Naive thymus-derived CD8-positive, alpha-beta T cell (primary cell): ENCODE measurements at regions not wholly inside any gene's neighbourhood (a gene's known extent, or its start where the extent isn't known, plus 50 kb on each side); places are given as distances from the start of the nearest gene placed in this dataset.
"Not testable (repeated sequence)": the region's sequence is repeated elsewhere in the genome, so short reads cannot be mapped to it uniquely, and the experiment has no call there.

Source experiments
- ATAC-seq, 2 donors: fragments of 150-1000 bp; cut with Tn5 transposase in 1 of 2; sonication (Bioruptor Pico), chemical (Tn5 transposase) in 1 of 2; 1 replicate in 1 of 2; 2 replicates in 1 of 2; pipeline ENCODE4 v1.10.0; 2021; ENCODE audit warnings: mild to moderate bottlenecking in 2 of 2, moderate library complexity in 2 of 2
- POLR2A ChIA-PET: fragments of 350-600 bp; sonication (Branson Sonifier 250); formaldehyde crosslinking; loops from one replicate; lab custom pipeline; 2021; ENCODE audit warnings: antibody characterized with exemption; lab: Charles Lee
- DNase-seq, 10 donors: peaks; one replicate each; pipeline versions ENCODE4 v3.0.0 to v3.0.0-alpha.2; 2020 to 2022
- H3K27ac Mint-ChIP-seq, 10 donors: one replicate each; pipeline ENCODE4 v1.8.0; 2020 to 2022; ENCODE audit warnings: mild to moderate bottlenecking in 10 of 10, mixed read lengths in 10 of 10, moderate library complexity in 4 of 10, inconsistent platforms in 1 of 10
- H3K27me3 Mint-ChIP-seq, 5 donors: one replicate each; pipeline ENCODE4 v1.8.0; 2021 to 2022; ENCODE audit warnings: mixed read lengths in 5 of 5
- H3K36me3 Mint-ChIP-seq, 3 donors: one replicate each; pipeline ENCODE4 v1.8.0; 2020 to 2022; ENCODE audit warnings: mixed read lengths in 3 of 3, mild to moderate bottlenecking in 2 of 3, inconsistent platforms in 1 of 3
- H3K4me1 Mint-ChIP-seq, 4 donors: one replicate each; pipeline ENCODE4 v1.8.0; 2021 to 2022; ENCODE audit warnings: mixed read lengths in 4 of 4
- H3K4me3 Mint-ChIP-seq, 10 donors: one replicate each; pipeline ENCODE4 v1.8.0; 2020 to 2022; ENCODE audit warnings: mild to moderate bottlenecking in 10 of 10, mixed read lengths in 10 of 10, moderate library complexity in 6 of 10, inconsistent platforms in 1 of 10
- H3K9me3 Mint-ChIP-seq, 9 donors: one replicate each; pipeline ENCODE4 v1.8.0; 2020 to 2022; ENCODE audit warnings: mixed read lengths in 9 of 9, mild to moderate bottlenecking in 3 of 9, inconsistent platforms in 1 of 9, moderate library complexity in 1 of 9

DNA sequence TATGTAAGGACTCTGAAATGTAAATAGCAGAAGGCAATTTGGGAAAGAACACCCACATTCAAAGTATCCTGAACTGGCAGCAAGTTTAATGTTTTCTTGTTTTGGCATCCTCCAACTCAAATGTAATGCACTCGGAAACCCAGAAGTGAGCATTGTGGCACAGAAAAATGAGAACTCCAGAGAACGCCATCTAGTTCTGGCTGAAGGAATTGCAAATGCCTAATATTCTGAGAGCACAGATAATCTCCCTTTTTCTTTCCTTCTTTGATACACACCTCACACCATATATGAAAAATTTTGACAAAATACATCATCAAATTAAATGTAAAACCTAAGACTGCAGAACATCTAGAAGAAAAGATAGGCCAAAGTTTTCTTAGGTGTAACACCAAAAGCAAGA lies 52.1 kb downstream of the PWWP3B start:
- ATAC-seq, result no peak
- no peaks in the 10 kb centered on the region for H3K4me1 Mint-ChIP-seq
- H3K27ac Mint-ChIP-seq, result no peak overlapping the region
- no peaks in the 10 kb centered on the region for H3K36me3 Mint-ChIP-seq
- H3K9me3 Mint-ChIP-seq, result peaks cover 0 to 5% (median 0%) of the 10 kb centered on the region in 9 donors
- POLR2A ChIA-PET, result no interaction called here
- no peak for DNase-seq
- H3K27me3 Mint-ChIP-seq, result no peaks in the 10 kb centered on the region
- H3K4me3 Mint-ChIP-seq, result no peak overlapping the region

- POLR2A ChIA-PET, result no interaction called here
- Mint-ChIP-seq H3K4me3 (no peak overlapping the region), H3K27ac (no peak overlapping the region), H3K9me3 (peaks cover 0 to 3% (median 0%) of the 10 kb centered on the region in 9 donors), H3K4me1 (no peaks in the 10 kb centered on the region), H3K36me3 (no peaks in the 10 kb centered on the region), H3K27me3 (no peaks in the 10 kb centered on the region)
- ATAC-seq (no peak), DNase-seq (no peak)
These were observed 75.3 kb downstream of the PWWP3B start for GRCh38 chrX:106243376-106243775.

GRCh38 chrX:106246511-106246910 lies 78.4 kb downstream of the PWWP3B start:
- Mint-ChIP-seq H3K27me3 (no peaks in the 10 kb centered on the region), H3K36me3 (no peaks in the 10 kb centered on the region), H3K9me3 (peaks cover 0 to 3% (median 0%) of the 10 kb centered on the region in 9 donors), H3K4me1 (no peaks in the 10 kb centered on the region), H3K4me3 (no peak overlapping the region), H3K27ac (no peak overlapping the region)
- no peak for DNase-seq
- POLR2A ChIA-PET, result no interaction called here
- no peak for ATAC-seq

GRCh38 chrX:106247162-106247561 lies 79.1 kb downstream of the PWWP3B start:
- ATAC-seq (no peak), DNase-seq (no peak)
- Mint-ChIP-seq H3K9me3 (peaks cover 0 to 3% (median 0%) of the 10 kb centered on the region in 9 donors), H3K27ac (no peak overlapping the region), H3K4me3 (no peak overlapping the region), H3K4me1 (no peaks in the 10 kb centered on the region), H3K36me3 (no peaks in the 10 kb centered on the region), H3K27me3 (no peaks in the 10 kb centered on the region)
- POLR2A ChIA-PET, result no interaction called here

GRCh38 chrX:106249706-106250379 lies 81.7 kb downstream of the PWWP3B start:
- Mint-ChIP-seq H3K4me1 (no peaks in the 10 kb centered on the region), H3K9me3 (peaks cover 0 to 3% (median 0%) of the 10 kb centered on the region in 9 donors), H3K4me3 (no peak overlapping the region), H3K27me3 (no peaks in the 10 kb centered on the region), H3K27ac (no peak overlapping the region), H3K36me3 (no peaks in the 10 kb centered on the region)
- ATAC-seq, result no peak
- POLR2A ChIA-PET, result no interaction called here
- no peak for DNase-seq

DNA sequence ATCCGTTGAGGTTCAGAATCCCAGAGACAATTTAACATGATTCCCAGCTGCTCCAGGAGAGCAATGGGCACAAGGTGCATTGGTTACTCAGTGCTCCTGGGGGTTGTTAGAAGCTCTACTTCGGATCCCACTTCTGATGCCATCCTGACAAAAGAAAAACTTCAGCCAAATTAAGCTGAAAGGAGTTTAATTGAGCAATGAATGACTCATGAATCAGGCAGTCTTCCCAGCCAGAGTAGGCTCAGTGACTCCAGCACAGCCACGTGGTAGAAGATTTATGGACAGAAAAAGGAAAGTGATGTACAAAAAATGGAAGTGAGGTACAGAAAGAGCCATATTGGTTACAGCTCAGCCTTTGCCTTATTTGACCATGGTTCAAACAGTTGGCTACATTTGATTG lies 95.7 kb downstream of the PWWP3B start:
- POLR2A ChIA-PET, result no interaction called here
- H3K9me3 Mint-ChIP-seq, result peaks cover 0 to 16% (median 0%) of the 10 kb centered on the region in 9 donors
- no peak overlapping the region for H3K4me3 Mint-ChIP-seq
- H3K4me1 Mint-ChIP-seq, result no peaks in the 10 kb centered on the region
- ATAC-seq (no peak), DNase-seq (no peak)
- H3K27me3 Mint-ChIP-seq, result no peaks in the 10 kb centered on the region
- no peaks in the 10 kb centered on the region for H3K36me3 Mint-ChIP-seq
- H3K27ac Mint-ChIP-seq, result no peak overlapping the region

DNA sequence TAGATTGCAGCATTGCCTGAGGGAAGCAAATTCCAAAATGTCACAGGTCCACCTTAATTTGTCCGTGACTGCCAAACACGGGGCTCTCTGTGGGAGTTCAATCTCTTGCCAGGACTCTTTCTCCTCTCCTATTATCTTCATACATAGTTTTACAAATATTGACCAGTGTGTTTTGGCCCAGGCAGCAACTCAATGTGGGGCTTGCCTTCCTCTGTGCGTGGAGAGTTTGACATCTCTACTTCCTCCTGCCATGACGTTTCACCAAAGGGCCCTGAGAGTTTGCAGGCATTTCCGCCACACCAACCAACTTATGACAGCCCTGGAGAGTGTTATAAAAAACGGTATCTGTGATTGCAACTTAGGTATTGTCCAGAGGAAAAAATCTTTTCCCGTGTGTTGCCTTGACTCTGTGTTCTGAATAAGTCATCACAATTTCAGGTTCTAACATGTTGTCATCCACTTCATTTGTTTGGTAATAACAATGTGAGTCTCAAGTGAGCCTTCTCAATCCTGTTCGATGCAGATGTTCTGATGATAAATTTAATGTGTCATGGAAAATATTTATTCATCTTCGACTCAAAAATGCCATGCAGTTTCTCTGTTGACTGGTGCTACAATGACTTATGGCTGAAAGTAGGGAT lies 106.0 kb downstream of the PWWP3B start:
- H3K9me3 Mint-ChIP-seq, H3K36me3 Mint-ChIP-seq, H3K27ac Mint-ChIP-seq, H3K27me3 Mint-ChIP-seq, ATAC-seq, DNase-seq, POLR2A ChIA-PET, H3K4me1 Mint-ChIP-seq, H3K4me3 Mint-ChIP-seq: not testable (repeated sequence)

- H3K9me3 Mint-ChIP-seq, POLR2A ChIA-PET, H3K27me3 Mint-ChIP-seq, H3K4me3 Mint-ChIP-seq, H3K4me1 Mint-ChIP-seq, H3K27ac Mint-ChIP-seq, DNase-seq, ATAC-seq, H3K36me3 Mint-ChIP-seq: not testable (repeated sequence)
These were observed 107.1 kb downstream of the PWWP3B start for GRCh38 chrX:106275172-106275571.

DNA sequence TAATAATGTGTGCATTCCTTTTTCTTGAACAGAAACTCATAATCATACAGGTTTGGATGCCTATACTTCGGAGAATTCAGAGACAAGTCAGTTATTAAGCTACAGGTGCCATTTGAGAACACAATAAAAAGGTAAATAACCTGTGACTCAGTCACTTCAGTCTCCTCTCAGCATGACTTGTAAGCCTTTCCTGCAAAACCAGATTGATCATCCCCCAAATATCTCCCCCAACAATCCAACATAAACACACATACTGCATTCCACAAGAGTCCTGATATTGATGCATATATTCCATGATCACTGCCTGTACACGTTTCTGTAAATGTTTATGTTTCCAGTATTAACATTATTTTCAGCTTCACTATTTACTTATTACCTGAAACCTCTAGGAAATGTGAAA lies 110.8 kb downstream of the PWWP3B start:
- H3K36me3 Mint-ChIP-seq, result no peaks in the 10 kb centered on the region
- no peak overlapping the region for H3K4me3 Mint-ChIP-seq
- DNase-seq, result no peak

DNA sequence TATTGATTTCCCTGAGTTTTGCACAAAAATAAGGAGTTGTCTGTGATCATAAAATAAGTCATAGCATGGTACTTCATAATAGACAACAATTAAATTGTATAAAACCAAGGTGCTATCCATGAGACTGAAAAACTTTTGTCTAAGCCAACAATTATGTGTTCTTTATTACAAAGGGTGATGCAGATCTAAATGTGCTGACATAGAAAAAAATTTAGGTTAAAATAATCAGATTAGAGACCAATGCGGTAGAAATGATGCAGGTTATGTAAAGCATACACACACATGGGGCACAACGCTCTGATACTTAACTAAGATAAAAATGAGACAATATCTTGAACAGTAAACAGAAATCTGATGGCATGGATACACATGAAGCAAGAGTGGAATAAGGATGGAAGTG lies 113.3 kb downstream of the PWWP3B start:
- Mint-ChIP-seq H3K9me3 (no peaks in the 10 kb centered on the region), H3K4me1 (no peaks in the 10 kb centered on the region), H3K4me3 (no peak overlapping the region), H3K27me3 (no peaks in the 10 kb centered on the region), H3K36me3 (no peaks in the 10 kb centered on the region), H3K27ac (no peak overlapping the region)
- DNase-seq (no peak), ATAC-seq (no peak)
- POLR2A ChIA-PET, result no interaction called here

More for the DNA sequence above, 110.8 kb downstream of the PWWP3B start:
- no peaks in the 10 kb centered on the region for H3K9me3 Mint-ChIP-seq
- no peak overlapping the region for H3K27ac Mint-ChIP-seq
- no peak for ATAC-seq
- POLR2A ChIA-PET, result no interaction called here
- H3K27me3 Mint-ChIP-seq, result no peaks in the 10 kb centered on the region
- no peaks in the 10 kb centered on the region for H3K4me1 Mint-ChIP-seq

GRCh38 chrX:106283841-106284240 lies 115.7 kb downstream of the PWWP3B start:
- no peaks in the 10 kb centered on the region for H3K36me3 Mint-ChIP-seq
- POLR2A ChIA-PET, result no interaction called here
- DNase-seq (no peak), ATAC-seq (no peak)
- no peak overlapping the region for H3K4me3 Mint-ChIP-seq
- no peak overlapping the region for H3K27ac Mint-ChIP-seq
- H3K4me1 Mint-ChIP-seq, result no peaks in the 10 kb centered on the region
- no peaks in the 10 kb centered on the region for H3K27me3 Mint-ChIP-seq
- no peaks in the 10 kb centered on the region for H3K9me3 Mint-ChIP-seq

GRCh38 chrX:106284431-106285025 lies 116.4 kb downstream of the PWWP3B start:
- H3K9me3 Mint-ChIP-seq, result no peaks in the 10 kb centered on the region
- no peaks in the 10 kb centered on the region for H3K36me3 Mint-ChIP-seq
- H3K4me1 Mint-ChIP-seq, result no peaks in the 10 kb centered on the region
- no peak for DNase-seq
- no peak overlapping the region for H3K27ac Mint-ChIP-seq
- ATAC-seq, result no peak
- POLR2A ChIA-PET, result no interaction called here
- no peak overlapping the region for H3K4me3 Mint-ChIP-seq
- H3K27me3 Mint-ChIP-seq, result no peaks in the 10 kb centered on the region

DNA sequence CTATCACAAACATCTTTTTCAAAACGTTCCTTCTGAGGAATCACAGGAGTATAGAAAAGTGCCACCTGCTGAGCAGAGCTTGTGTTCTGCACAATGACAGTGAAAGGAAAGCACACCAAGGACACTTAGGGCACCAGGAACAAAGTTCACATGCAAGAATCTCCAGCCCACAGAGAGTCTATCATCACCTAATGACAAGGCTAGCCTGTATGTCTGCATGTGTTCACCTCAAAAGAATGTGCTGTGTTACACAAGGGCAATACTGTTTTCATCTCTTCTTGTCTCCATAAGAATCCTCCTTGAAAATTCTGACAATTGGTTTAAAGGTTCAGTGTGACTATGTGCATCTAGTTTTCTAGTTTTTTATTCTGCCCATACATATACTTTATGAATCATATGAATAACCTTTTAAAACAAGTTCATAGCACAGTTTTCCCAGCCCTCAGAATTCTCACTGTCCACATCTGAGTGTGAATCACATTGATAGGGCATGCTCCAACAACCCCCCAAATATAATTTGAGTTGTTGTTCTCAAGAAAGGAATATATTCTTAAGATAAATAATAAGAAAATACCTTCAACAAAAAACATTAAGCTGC lies 118.0 kb downstream of the PWWP3B start:
- H3K9me3 Mint-ChIP-seq, result no peaks in the 10 kb centered on the region
- no peak overlapping the region for H3K4me3 Mint-ChIP-seq
- no peak overlapping the region for H3K27ac Mint-ChIP-seq
- no peaks in the 10 kb centered on the region for H3K36me3 Mint-ChIP-seq
- POLR2A ChIA-PET, result no interaction called here
- DNase-seq (no peak), ATAC-seq (no peak)
- H3K4me1 Mint-ChIP-seq, result no peaks in the 10 kb centered on the region
- H3K27me3 Mint-ChIP-seq, result no peaks in the 10 kb centered on the region
